ENCODE measurements at regions not wholly inside any gene's neighbourhood (a gene's known extent, or its start where the extent isn't known, plus 50 kb on each side); places are given as distances from the start of the nearest gene placed in this dataset.

- Mint-ChIP-seq H3K27me3 (ENCODE audit: insufficient read depth, low read depth) (no peaks in the 10 kb centered on the region), H3K4me1 (peaks cover 3% of the 10 kb centered on the region), H3K36me3 (no peaks in the 10 kb centered on the region), H3K4me3 (no peak overlapping the region), H3K27ac (no peak overlapping the region), H3K9me3 (peaks cover 3% of the 10 kb centered on the region)
- no peaks in the 10 kb centered on the region for H3F3A ChIP-seq (ENCODE audit: low read depth)
- TF ChIP-seq EZH2 (IDR thresholded peaks at IDR 0.05), result no peak
- no peak for TF ChIP-seq CTCF (IDR thresholded peaks at IDR 0.05)
- TF ChIP-seq EZH2phosphoT487 (IDR thresholded peaks at IDR 0.05), result no peak
- no peaks in the 10 kb centered on the region for H3K79me2 ChIP-seq (ENCODE audit: low read depth)
- no peak overlapping the region for H2AFZ ChIP-seq (replicated peaks)
- no peaks in the 10 kb centered on the region for H3K4me1 ChIP-seq
- no peaks in the 10 kb centered on the region for H3K27me3 ChIP-seq
- no peak overlapping the region for H3K9ac ChIP-seq
- no peaks in the 10 kb centered on the region for H3K9me3 ChIP-seq (ENCODE audit: low read depth)
- H3K4me3 ChIP-seq, result no peak overlapping the region
- no peaks in the 10 kb centered on the region for H3K36me3 ChIP-seq
- H3K4me2 ChIP-seq, result no peak overlapping the region
- no peaks in the 10 kb centered on the region for H4K20me1 ChIP-seq (ENCODE audit: low read depth)
- DNase-seq (ENCODE audit: low spot score), result no peak
- no peak overlapping the region for H3K27ac ChIP-seq
Observed at GRCh38 chr7:79782256-79782655, 328.8 kb upstream of the MAGI2 start.

- H2AFZ ChIP-seq (replicated peaks), result no peak overlapping the region
Observed at GRCh38 chr7:79781716-79782115, 328.2 kb upstream of the MAGI2 start.

GRCh38 chr7:79778786-79779770 is 325.6 kb upstream of the MAGI2 start:
- Histone ChIP-seq H3K27ac (no peak overlapping the region), H2AFZ (replicated peaks) (no peak overlapping the region)
- TF ChIP-seq EZH2 (IDR thresholded peaks at IDR 0.05) (no peak), EZH2phosphoT487 (IDR thresholded peaks at IDR 0.05) (no peak), CTCF (IDR thresholded peaks at IDR 0.05) (no peak)

More at GRCh38 chr7:79781716-79782115, 328.2 kb upstream of the MAGI2 start:
- H3K9me3 ChIP-seq (ENCODE audit: low read depth), result no peaks in the 10 kb centered on the region
- H3K4me1 ChIP-seq, result no peaks in the 10 kb centered on the region
- Mint-ChIP-seq H3K4me3 (no peak overlapping the region), H3K27me3 (ENCODE audit: insufficient read depth, low read depth) (no peaks in the 10 kb centered on the region), H3K9me3 (peaks cover 3% of the 10 kb centered on the region), H3K27ac (no peak overlapping the region), H3K4me1 (peaks cover 3% of the 10 kb centered on the region), H3K36me3 (no peaks in the 10 kb centered on the region)
- no peaks in the 10 kb centered on the region for H3K79me2 ChIP-seq (ENCODE audit: low read depth)
- no peaks in the 10 kb centered on the region for H3K36me3 ChIP-seq
- H3K9ac ChIP-seq, result no peak overlapping the region
- no peaks in the 10 kb centered on the region for H3K27me3 ChIP-seq
- no peak for TF ChIP-seq CTCF (IDR thresholded peaks at IDR 0.05)
- TF ChIP-seq EZH2 (IDR thresholded peaks at IDR 0.05), result no peak
- TF ChIP-seq EZH2phosphoT487 (IDR thresholded peaks at IDR 0.05), result no peak
- no peak overlapping the region for H3K4me2 ChIP-seq
- no peaks in the 10 kb centered on the region for H4K20me1 ChIP-seq (ENCODE audit: low read depth)
- H3F3A ChIP-seq (ENCODE audit: low read depth), result no peaks in the 10 kb centered on the region
- no peak for DNase-seq (ENCODE audit: low spot score)
- H3K4me3 ChIP-seq, result no peak overlapping the region
- no peak overlapping the region for H3K27ac ChIP-seq

More at GRCh38 chr7:79778786-79779770, 325.6 kb upstream of the MAGI2 start:
- Histone ChIP-seq H3K27me3 (no peaks in the 10 kb centered on the region), H3F3A (ENCODE audit: low read depth) (no peaks in the 10 kb centered on the region), H3K4me2 (no peak overlapping the region), H3K9ac (no peak overlapping the region), H3K4me1 (no peaks in the 10 kb centered on the region), H3K9me3 (ENCODE audit: low read depth) (no peaks in the 10 kb centered on the region), H4K20me1 (ENCODE audit: low read depth) (no peaks in the 10 kb centered on the region), H3K4me3 (no peak overlapping the region), H3K36me3 (no peaks in the 10 kb centered on the region), H3K79me2 (ENCODE audit: low read depth) (no peaks in the 10 kb centered on the region)
- DNase-seq (ENCODE audit: low spot score), result no peak
- no peak overlapping the region for H3K4me3 Mint-ChIP-seq
- H3K27ac Mint-ChIP-seq, result no peak overlapping the region
- no peaks in the 10 kb centered on the region for H3K36me3 Mint-ChIP-seq
- peaks cover 3% of the 10 kb centered on the region for H3K4me1 Mint-ChIP-seq
- peaks cover 3% of the 10 kb centered on the region for H3K9me3 Mint-ChIP-seq
- no peaks in the 10 kb centered on the region for H3K27me3 Mint-ChIP-seq (ENCODE audit: insufficient read depth, low read depth)

Data from neural progenitor cell (in vitro differentiated cells).